SK-N-SH treated with all-trans-retinoic acid at 6 μM for 48 hours (cell line): ENCODE measurements at regions not wholly inside any gene's neighbourhood (a gene's known extent, or its start where the extent isn't known, plus 50 kb on each side); places are given as distances from the start of the nearest gene placed in this dataset.

Experiments used
- ARNTL ChIP-seq: fragments of 450-650 bp; formaldehyde crosslinking; IDR thresholded peaks from 2 replicates; pipeline ENCODE4 v1.5.0; 2020; ENCODE audit warnings: low read depth, mild to moderate bottlenecking, moderate library complexity, borderline replicate concordance
- BACH2 ChIP-seq: fragments of 250-450 bp; sonication (Bioruptor Pico); IDR thresholded peaks from 2 replicates; pipeline ENCODE4 v1.9.0; 2021; ENCODE audit warnings: mild to moderate bottlenecking, borderline replicate concordance
- CREB5 ChIP-seq: fragments of 250-450 bp; sonication (Bioruptor Pico); IDR thresholded peaks from 2 replicates; pipeline ENCODE4 v1.5.1; 2020; ENCODE audit warnings: low read depth, mild to moderate bottlenecking, moderate library complexity
- GLIS3 ChIP-seq: fragments of 250-450 bp; sonication (Bioruptor Pico); IDR thresholded peaks from 2 replicates; pipeline ENCODE4 v1.5.0; 2020; ENCODE audit warnings: mild to moderate bottlenecking, moderate library complexity
- ISL1 ChIP-seq: fragments of 250-450 bp; sonication (Bioruptor Pico); IDR thresholded peaks from 2 replicates; pipeline ENCODE4 v2.1.2; 2022; ENCODE audit warnings: mild to moderate bottlenecking, moderate library complexity
- OSR1 ChIP-seq: fragments of 250-450 bp; sonication (Bioruptor Pico); IDR thresholded peaks from 2 replicates; pipeline ENCODE4 v1.8.0; 2022; ENCODE audit warnings: moderate library complexity, mild to moderate bottlenecking, inconsistent platforms
- RARB ChIP-seq: fragments of 250-450 bp; sonication (Bioruptor Pico); IDR thresholded peaks from 2 replicates; pipeline ENCODE4 v1.8.0; 2021; ENCODE audit warnings: mild to moderate bottlenecking, moderate library complexity
- SNAI2 ChIP-seq: fragments of 250-450 bp; sonication (Bioruptor Pico); IDR thresholded peaks from 2 replicates; pipeline ENCODE4 v1.5.0; 2020; ENCODE audit warnings: mild to moderate bottlenecking, moderate library complexity
- ZC3H10 ChIP-seq: fragments of 250-450 bp; sonication (Bioruptor Pico); IDR thresholded peaks from 2 replicates; pipeline ENCODE4 v1.5.1; 2021; ENCODE audit warnings: mild to moderate bottlenecking, moderate library complexity
- ZFP3 ChIP-seq: fragments of 250-450 bp; sonication (Bioruptor Pico); IDR thresholded peaks from 2 replicates; pipeline ENCODE4 v1.5.0; 2020; ENCODE audit warnings: mild to moderate bottlenecking, moderate library complexity
- ZNF565 ChIP-seq: fragments of 450-650 bp; formaldehyde crosslinking; conservative IDR thresholded peaks from 2 replicates; pipeline ENCODE4 v1.5.0; 2020; ENCODE audit warnings: low read depth, mild to moderate bottlenecking, moderate library complexity
- ZNF70 ChIP-seq: fragments of 450-650 bp; formaldehyde crosslinking; IDR thresholded peaks from 2 replicates; pipeline ENCODE4 v1.5.0; 2020; ENCODE audit warnings: mild to moderate bottlenecking, moderate library complexity
- ZNF8 ChIP-seq: fragments of 450-650 bp; formaldehyde crosslinking; IDR thresholded peaks from 2 replicates; pipeline ENCODE4 v1.5.0; 2020; ENCODE audit warnings: mild to moderate bottlenecking, moderate library complexity
- TF ChIP-seq, protein P1 (sequence below): fragments of 250-450 bp; sonication (Bioruptor Pico); IDR thresholded peaks from 2 replicates; pipeline ENCODE4 v1.8.0; 2020; ENCODE audit warnings: mild to moderate bottlenecking, moderate library complexity, borderline replicate concordance

DNA sequence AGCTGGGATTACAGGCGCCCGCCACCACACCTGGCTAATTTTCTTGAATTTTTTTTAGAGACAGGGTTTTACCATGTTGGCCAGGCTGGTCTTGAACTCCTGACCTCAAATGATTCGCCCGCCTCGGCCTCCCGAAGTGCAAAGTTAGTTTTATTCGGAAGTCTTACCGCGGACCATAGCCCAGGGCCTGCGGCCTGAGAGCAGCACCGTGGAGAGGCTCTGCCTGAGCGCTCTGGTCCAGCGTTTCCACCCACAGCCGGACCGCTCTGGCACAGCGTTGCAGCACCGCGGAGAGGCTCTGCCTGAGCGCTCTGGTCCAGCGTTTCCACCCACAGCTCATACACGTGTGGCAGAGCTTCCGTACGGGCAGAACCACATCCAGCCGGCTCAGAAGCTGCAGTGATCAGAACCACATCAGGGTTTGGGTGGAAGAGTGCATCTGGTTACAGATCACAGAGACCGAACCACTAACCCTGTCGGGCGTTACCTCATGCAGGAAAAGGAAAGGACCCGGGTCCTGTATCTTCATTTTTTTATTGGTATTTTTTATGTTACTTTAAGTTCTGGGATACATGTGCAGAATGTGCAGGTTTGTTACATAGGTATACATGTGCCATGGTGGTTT, 102.4 kb upstream of the SOX1 start:
- no peak for TF ChIP-seq ARNTL (CRISPR knock-in tag)
- no peak for TF ChIP-seq ZNF565 (CRISPR knock-in tag)
- no peak for TF ChIP-seq ZC3H10 (CRISPR knock-in tag)
- TF ChIP-seq RARB (CRISPR knock-in tag): no peak
- TF ChIP-seq CREB5 (CRISPR knock-in tag): no peak
- TF ChIP-seq SNAI2: no peak
- no peak for TF ChIP-seq GLIS3 (CRISPR knock-in tag)
- TF ChIP-seq, protein P1, sequence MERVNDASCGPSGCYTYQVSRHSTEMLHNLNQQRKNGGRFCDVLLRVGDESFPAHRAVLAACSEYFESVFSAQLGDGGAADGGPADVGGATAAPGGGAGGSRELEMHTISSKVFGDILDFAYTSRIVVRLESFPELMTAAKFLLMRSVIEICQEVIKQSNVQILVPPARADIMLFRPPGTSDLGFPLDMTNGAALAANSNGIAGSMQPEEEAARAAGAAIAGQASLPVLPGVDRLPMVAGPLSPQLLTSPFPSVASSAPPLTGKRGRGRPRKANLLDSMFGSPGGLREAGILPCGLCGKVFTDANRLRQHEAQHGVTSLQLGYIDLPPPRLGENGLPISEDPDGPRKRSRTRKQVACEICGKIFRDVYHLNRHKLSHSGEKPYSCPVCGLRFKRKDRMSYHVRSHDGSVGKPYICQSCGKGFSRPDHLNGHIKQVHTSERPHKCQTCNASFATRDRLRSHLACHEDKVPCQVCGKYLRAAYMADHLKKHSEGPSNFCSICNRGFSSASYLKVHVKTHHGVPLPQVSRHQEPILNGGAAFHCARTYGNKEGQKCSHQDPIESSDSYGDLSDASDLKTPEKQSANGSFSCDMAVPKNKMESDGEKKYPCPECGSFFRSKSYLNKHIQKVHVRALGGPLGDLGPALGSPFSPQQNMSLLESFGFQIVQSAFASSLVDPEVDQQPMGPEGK (CRISPR knock-in tag): no peak
- no peak for TF ChIP-seq ISL1
- TF ChIP-seq BACH2 (CRISPR knock-in tag): no peak
- no peak for TF ChIP-seq ZNF8
- no peak for TF ChIP-seq ZFP3 (CRISPR knock-in tag)
- TF ChIP-seq OSR1 (CRISPR knock-in tag): no peak
- no peak for TF ChIP-seq ZNF70 (CRISPR knock-in tag)
